Gastrocnemius medialis (tissue), 4 donors: ENCODE measurements at regions not wholly inside any gene's neighbourhood (a gene's known extent, or its start where the extent isn't known, plus 50 kb on each side); places are given as distances from the start of the nearest gene placed in this dataset.

ENCODE experiments used
- POLR2A ChIP-seq, 2 donors: fragments of 450-650 bp; IDR thresholded peaks; one replicate each; pipeline ENCODE4 v1.6.1; 2017; ENCODE audit warnings: antibody characterized with exemption in 2 of 2, mild to moderate bottlenecking in 2 of 2, moderate library complexity in 2 of 2
- TF ChIP-seq, protein P1 (sequence below), 5 experiments: fragments of 450-650 bp in 3 of 5; fragments of 200-600 bp in 2 of 5; sonication (generic) in 2 of 5; IDR thresholded peaks in 4 of 5; conservative IDR thresholded peaks in 1 of 5; 1 replicate in 4 of 5; 2 replicates in 1 of 5; pipeline ENCODE4 v1.5.1; 2016 to 2019; ENCODE audit warnings: antibody characterized with exemption in 5 of 5, mild to moderate bottlenecking in 3 of 5, moderate library complexity in 3 of 5

- no peak for TF ChIP-seq POLR2A (IDR thresholded peaks at IDR 0.05)
- TF ChIP-seq, protein P1, sequence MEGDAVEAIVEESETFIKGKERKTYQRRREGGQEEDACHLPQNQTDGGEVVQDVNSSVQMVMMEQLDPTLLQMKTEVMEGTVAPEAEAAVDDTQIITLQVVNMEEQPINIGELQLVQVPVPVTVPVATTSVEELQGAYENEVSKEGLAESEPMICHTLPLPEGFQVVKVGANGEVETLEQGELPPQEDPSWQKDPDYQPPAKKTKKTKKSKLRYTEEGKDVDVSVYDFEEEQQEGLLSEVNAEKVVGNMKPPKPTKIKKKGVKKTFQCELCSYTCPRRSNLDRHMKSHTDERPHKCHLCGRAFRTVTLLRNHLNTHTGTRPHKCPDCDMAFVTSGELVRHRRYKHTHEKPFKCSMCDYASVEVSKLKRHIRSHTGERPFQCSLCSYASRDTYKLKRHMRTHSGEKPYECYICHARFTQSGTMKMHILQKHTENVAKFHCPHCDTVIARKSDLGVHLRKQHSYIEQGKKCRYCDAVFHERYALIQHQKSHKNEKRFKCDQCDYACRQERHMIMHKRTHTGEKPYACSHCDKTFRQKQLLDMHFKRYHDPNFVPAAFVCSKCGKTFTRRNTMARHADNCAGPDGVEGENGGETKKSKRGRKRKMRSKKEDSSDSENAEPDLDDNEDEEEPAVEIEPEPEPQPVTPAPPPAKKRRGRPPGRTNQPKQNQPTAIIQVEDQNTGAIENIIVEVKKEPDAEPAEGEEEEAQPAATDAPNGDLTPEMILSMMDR (IDR thresholded peaks at IDR 0.05 in 4 of 5, conservative IDR thresholded peaks at IDR 0.05 in 1 of 5), result no peak
Measured at GRCh38 chr12:70078161-70078560, 165.1 kb upstream of the CNOT2 start.
